ENCODE measurements at regions not wholly inside any gene's neighbourhood (a gene's known extent, or its start where the extent isn't known, plus 50 kb on each side); places are given as distances from the start of the nearest gene placed in this dataset.
"Not testable (repeated sequence)": the region's sequence is repeated elsewhere in the genome, so short reads cannot be mapped to it uniquely, and the experiment has no call there.

DNA sequence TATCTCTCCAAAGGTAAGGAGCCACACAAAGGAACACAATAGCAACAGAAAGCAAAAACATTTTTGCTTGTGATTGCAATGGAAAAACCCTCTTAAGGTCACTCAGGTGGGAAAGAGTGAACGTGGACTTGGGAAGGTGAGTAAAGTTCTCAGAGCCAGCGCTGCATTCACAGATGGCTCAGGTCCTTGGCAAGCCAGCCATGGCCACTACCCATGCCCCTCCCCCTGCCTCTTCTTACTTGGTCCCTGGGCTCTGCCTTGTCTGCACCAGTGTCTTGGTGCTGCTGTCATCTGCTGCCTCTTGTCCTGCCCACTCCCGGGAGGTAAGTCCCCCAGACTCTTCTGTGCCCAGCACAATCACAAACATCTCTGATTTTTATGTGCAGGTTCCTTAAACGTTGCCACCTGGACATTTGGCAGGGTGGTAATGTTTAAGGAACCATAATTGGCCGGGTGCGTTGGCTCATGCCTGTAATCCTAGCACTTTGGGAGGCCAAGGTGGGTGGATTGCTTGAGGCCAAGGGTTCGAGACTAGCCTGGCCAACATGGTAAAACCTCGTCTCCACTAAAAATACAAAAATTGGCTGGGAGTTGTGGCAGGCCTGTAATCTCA is 74.6 kb downstream of the FEM1C start:
- no peak for DNase-seq

DNA sequence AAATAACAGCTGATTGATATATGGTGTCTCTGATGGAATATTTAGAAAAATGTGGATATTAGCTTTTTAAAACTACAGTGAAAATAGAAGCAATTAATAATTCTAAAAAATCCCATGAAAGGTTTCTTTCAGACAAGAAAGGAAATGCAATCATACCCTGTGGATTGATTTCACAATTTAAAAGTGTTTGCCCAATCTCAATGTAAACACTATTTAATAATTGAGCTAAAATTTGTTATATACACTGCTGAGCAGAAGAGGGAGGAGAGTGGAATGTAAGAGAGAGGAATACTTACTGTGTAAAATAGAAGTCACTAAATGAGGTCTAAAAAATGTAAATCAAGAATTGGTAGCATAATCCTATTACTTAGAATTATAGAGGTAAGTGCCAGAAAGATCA is 76.9 kb downstream of the FEM1C start:
- DNase-seq, result no peak

DNA sequence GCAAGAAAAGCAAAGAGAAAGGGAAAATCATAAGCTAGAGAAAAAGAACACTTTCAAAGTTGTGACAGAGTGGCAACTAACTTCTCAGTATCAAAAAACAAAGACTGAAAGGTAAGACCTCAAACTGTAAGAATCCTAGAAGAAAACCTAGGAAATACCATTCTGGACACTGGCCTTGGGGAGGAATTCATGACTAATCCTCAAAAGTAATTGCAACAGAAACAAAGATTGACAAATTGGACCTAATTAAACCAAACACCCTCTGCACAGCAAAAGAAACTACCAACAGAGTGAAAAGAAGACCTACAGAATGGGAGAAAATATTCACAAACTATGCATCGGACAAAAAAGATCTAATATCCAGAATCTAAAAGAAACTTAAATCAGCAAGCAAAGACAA is 79.1 kb downstream of the FEM1C start:
- peak; percentile 36 for DNase-seq

DNA sequence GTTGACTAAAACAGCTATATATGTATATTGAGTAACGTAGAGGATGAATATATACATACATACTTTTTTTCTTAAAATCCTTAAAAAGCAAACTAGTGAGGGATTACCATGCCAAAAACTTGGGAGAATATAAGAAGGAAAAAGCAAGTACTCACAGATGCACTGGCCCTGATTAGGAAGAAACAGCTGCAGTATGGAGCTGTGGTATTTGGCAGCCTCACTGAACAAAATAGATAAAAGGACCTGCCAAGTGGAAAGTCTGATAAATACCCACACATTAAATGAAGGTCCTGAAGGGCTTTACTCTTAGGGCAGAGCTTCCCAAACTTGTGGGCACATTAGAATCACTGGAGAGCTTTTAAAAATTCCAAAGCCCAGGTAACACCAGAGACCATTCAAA is 80.6 kb downstream of the FEM1C start:
- no peak for DNase-seq

DNA sequence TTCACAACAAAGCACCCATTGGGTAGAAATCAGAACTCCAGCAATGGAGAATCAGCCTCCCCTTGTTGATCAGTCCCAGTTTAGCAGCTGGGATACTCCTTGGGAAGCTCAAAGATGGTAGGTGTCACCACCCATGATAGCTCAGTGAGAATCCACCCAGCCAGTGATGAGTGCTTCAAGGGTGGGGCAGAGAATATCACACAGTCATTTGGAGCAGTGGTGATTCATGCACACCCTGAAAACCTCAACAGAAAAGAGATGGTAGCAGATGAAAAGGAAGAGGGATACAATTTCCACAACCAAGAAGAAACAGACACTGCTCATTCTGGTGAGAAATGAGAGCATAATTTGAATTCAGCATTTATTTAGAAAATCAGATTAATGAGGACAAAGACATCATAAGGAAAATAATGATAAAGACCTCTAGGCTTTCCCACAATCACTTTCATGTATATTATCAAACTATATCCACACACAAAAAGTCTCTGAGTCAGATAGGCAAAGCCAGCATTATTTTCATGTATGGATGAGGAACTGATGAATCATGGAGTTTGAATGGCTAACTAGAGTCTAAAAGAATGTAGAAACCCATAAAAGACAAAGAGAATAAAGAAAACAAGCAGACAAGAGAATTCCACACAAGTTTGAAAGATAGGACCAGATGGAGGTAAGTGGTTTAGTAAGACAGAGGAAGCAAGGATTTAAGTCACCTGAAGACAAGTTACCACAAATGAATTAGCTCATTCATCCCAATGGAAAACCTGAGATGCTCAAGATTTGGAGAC is 82.9 kb downstream of the FEM1C start:
- DNase-seq, result peak; percentile 91

DNA sequence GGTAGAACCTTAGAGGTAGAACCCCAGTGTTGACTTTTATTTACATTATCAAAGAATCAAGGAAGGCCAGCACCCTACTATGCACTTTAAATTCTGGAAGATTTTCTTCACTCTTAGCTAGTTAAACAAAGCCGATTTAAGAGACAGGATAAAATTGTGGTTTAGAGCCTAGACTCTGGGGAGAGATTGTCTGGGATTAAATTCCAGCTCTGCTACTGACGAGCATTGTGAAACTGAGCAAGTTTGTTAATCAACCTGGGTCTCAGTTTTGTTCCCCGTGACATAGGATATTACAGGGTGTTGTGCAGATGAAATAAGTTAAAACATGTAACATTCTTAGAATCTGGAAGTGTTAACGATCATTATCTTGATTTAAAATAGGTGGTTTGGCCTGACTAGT is 83.5 kb downstream of the FEM1C start:
- DNase-seq, result peak; percentile 33

DNA sequence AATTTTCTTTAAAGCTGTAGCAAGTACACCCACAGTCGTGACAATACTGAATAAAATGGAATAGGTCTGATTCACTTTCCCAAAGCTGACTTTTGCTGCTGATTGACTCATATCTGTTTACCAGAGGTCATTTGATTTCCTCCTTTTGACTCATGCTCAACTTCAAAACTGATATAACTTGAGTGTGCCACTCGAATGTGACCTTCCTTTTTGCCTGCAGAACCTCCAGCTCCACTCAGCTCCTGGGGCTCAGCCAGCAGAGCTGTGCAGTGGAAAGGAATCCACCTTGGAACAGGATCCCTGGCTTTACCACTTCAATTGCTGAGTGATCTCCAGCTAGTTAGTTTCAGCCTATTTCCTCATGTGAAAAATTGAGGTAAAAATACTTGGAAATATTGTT is 84.1 kb downstream of the FEM1C start:
- peak; percentile 84 for DNase-seq

DNA sequence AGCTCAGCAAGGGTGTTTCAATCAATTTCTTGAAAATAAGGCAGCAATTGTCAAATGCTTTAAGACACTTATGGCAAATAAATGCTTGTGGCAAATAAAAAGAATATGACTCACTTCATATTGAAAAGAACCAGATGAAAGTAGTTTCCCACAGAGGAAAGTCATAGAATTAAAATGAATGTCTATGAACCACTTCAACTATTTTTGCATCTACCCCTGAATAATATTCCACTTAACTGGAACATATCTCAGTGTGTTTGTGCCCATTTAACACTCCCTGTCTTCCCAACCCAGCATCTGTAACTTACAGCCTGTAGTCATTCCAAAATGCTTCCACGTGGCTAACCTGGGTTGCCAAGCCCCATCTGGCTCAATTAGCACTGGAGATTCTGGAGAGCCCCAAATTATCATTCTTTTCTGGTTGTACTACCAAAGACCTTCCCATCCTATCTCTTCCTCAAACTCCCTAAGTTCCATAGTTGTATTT is 84.7 kb downstream of the FEM1C start:
- peak; percentile 80 for DNase-seq

DNA sequence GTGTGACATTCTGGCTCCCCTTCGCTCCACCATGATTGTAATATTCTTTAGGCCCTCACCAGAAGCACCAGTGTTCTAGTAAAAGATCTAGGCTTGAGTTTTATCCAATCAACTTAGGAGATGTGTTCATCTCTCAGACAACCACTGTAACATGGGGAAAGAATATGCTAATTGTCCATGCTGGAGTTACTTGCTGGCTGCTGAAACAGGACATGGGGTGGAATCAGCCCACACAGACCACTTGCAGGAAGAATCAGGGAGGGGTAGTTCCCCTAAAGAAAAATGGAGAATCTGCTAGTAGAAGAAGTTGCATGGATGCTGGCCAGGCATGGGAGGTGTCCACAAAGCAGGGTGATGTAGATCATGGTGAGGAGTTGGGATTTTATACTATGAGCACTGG is 86.2 kb downstream of the FEM1C start:
- DNase-seq, result no peak

DNA sequence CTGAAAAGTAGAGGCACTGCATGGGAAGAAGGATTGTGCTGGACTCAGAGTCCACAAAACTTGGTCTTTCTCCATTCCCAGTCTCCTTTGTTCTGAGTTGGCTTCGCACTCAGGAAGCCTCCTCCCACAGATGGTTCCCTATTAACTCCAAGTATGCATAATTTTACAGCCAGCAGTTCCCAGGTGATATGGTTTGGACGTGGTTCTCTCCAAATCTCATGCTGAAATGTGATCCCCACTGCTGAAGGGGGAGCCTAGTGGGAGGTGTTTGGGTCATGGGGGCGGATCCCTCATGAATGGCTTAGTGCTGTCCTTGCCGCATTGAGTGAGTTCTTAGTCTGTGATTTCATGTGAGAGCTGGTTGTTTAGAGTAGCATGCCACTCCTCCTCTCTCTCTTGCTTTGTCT is 86.6 kb downstream of the FEM1C start:
- DNase-seq, result no peak

DNA sequence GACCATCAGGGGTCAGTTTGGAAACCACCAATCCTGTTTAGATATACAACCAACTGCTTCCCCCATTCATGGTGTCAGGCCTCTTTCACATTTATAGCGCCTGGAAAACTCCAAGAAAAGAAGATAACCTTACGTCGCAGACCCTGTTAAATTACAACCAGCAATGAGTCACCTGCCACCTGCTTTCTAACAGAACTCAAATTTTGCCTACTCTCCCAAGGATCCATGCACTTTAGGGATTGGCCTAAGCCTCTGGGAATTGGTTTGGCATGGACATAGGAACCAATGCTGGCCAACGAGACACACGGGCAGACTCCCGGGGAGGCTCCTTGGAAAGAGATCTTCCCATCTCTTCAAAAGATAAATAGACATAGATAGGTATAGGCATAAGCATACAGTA is 87.0 kb downstream of the FEM1C start:
- no peak for DNase-seq

DNA sequence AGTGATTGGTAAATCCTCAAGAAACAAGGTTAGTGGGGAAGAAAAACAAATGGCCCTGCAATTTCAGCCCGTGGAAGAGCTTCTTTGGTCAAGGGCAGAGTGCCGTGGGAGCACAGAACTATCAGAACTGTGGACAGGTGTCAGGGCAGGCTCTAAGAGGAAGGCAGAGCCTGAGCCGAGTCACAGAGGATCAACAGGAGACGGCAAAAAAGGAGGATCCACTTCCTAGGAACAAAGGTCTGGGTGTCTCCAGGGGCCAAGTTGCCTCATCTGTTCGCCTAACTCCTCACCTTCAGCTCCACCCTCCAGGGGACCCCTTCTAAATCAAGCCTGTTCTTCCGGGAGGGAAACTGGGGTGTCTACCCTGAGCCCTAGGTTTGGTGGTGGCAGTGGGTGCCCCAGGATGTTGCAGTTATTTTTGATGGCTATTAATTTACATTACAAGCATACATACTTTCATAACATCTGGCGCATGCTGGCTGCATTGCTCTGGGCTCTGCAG is 88.0 kb downstream of the FEM1C start:
- DNase-seq, result no peak

DNA sequence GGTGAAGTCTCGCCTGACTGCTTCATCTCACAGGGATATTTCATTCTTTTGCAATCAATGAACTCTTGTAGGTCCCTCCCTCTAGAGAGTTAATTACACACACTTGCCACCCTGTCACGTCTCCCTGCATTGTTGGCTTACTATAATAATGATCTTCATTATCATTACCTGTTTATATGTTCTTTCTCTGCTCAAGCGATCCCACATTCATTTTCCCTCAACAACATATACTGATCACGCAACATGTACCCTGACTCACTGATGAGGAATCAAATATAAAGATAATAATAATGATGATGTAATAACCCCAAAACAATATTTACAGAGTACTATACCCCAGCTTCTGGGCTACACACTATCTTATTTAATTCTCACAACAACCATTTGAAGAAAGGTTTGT is 88.5 kb downstream of the FEM1C start:
- no peak for DNase-seq

DNA sequence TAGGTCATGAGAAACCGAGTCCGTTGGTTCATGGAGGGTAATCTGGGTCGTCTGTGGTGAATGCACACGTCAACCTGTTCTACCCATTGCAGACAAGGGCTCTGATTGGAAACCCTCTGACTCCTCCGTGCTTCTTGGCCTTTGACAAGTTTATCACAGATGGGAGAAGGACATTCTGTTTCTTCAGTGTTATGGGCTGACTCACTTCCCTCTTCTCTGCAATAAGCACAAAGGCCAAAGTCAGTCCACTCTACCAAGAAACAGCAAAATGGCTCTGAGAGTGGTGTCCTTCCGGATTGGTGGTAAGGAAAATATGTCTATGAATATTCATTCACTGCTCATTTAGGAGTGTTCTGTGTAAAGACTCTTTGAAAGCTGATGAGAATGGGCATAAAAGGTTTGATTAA is 89.3 kb downstream of the FEM1C start:
- DNase-seq, result peak; percentile 26

DNA sequence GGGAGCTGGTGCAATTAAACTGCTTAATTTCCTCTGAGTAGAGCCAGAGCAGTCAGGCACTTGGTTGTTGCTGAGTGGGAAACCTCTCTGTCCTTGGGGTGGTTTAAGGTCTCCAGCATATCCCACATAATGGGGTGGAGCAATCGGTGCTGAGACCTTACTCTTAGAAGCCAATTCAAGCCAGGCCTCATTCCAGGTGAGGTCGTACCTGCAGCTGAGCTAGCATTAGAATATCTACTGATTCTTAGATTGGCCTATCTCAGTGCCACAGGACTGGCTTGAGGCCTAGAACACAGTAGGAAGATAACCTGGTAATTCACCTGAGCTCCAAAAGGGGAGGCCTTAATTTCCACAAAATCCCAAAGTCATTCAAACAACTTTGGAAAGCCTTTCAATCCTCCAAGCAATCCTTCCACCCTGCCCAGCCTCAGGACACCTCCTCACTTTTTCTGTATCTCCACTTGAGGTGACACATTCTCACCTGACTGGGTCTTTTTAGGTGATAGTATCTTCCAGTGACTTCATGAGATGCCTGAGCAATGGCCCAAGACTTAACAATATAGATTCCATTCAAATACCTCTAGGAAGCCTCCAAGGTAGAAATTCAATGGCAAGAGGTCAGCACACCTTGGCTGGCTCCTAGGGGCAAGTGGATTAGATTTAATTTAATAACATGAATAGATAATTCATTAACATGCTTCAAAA is 91.0 kb downstream of the FEM1C start:
- DNase-seq, result no peak

DNA sequence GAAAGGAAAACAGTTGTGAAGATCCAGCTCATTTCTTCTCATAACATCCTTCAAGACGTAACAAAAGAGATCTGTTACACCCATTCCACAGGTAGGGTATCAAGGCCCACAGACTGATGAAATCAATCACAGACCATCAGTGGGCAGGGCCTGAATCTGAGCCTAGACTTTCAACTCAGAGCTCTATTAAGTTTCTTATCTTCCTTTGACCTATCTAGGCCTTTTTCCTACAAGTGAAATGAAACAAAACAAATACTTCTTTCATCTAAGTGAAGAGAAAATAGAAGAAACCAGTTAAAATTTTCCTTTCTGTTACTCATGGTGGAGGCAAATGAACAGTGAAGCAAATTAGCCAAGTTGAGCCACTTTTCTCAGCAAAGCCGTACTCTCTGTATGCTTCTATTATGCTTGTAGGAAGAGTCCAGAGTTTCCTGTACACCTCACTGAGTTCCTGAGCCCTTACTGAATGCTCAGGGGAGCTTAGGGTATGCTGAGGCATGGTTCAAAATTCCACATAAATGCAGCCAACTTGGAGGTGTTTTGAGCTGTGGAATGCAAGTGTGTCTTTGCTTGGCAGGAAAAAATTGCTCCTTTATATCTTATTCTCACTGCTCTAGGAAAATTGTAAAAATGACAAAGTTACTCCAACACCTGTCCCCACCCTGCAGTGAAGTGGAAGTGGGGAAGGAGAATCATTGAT is 91.9 kb downstream of the FEM1C start:
- DNase-seq, result peak; percentile 80

DNA sequence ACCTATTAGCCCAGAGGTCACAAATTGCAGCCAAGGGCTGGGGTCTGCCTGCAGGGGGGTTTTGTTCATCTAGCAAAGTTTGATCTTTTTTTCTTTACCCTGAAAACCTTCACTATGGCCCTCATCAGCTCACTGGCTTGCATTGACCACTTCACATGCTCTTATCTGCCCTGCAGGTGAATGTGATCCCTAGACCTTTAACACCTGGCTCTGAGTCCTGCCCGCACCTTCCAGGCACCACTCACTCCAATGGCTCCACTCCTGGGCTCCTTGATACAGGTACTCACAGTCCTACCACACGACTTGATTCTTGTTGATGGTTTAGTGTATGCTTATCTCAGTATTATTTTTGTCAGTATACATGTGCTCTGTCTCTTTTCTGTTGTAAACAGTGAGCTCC is 92.5 kb downstream of the FEM1C start:
- no peak for DNase-seq

DNA sequence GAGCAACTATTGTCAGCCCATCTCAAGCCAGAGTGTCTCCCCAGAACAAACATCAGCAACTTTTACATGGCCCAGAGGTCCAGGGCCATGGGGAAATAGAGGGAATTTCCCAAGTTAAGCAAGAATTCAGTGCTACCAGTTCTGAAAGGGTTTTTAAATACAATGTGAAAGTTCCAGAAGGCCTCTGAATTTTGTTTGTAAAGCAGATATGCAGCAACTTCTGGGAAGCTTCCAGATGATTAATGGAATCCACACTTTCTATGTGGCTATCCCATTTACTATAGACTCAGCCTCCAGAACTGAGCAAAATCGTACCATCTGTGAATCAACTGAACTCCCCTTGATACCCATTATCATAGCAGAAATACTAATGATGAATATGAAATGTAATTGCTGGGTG is 93.8 kb downstream of the FEM1C start:
- peak; percentile 89 for DNase-seq

DNA sequence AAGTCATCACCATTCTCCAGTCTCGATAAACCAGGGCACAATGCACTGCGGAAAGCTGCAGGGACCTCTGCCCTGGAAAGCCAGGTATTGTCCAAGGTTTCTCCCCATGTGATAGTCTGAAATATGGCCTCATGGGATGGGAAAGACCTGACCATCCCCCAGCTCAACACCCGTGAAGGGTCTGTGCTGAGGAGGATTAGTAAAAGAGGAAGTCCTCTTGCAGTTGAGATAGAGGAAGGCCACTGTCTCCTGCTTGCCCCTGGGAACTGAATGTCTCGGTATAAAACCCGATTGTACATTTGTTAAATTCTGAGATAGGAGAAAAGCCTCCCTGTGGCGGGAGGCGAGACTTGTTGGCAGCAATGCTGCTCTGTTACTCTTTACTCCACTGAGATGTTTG is 95.9 kb downstream of the FEM1C start:
- not testable (repeated sequence) for DNase-seq

DNA sequence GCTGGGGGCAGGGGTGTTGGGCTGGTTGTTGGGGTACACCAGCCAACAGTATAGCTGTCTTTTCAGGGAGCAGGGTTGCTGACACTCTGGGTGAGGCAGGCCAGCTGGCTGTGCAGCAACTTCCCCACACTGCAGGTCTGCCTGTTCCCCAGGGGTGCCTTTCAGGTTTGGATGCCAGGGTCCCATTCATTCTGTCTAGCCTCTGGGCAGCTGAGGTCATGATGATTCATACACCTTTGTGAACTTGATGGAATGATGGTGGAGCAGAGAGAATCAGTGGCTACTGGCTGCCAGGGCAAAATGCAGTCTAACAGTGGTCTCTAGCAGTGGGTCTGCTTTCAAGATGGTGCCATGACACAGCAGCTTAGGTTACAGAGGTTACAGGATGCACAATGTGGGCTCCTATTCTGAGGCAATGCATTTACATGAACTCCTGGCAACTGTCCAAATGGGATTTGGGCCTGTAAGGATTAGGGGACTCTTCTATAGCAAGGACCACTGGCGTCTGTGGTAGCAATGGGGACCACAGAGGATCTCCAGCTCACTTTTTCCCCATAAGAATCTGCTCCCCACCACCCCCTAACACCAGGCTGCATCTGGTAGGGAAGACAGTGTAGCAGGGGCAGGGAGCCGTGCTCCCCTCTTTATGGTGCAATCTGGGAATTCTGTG is 103.7 kb downstream of the FEM1C start:
- no peak for DNase-seq

DNA sequence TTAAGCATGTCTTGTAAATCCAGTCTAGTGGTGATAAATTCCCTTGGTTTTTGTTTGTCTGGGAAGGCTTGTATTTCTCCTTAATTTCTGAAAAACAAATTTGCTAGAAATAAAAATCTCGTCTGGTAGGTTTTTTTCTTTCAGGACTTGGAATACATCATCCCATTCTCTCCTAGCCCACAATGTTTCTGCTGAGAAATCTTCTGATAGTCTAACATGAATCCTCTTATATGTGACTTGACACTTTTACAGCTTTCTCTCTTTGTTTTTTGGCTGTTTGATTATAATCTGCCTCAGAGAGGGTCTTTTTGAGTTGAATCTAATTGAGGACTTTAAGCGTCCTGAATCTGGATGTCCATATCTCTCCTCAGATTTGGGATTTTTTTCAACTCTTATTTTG is 104.9 kb downstream of the FEM1C start:
- DNase-seq, result no peak

DNA sequence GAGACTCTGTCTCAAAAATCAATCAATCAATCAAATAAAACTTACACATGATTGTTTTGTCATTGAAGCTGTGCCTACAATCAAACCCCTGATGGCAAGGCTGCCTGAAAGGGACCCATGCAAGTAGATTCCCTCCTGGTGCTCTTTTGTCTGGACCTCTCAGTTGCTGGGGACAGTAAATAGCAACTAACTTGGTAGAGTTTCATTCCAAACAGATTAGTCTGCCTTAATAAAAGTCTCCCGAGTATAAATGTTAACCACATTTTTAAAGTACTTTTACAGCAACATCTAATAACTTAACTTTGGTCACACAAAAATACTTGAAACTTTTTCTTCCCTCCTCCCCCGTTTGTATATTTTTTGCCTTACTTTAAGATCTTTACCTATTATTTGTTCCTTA is 105.5 kb downstream of the FEM1C start:
- peak; percentile 70 for DNase-seq
